ENCODE measurements at regions not wholly inside any gene's neighbourhood (a gene's known extent, or its start where the extent isn't known, plus 50 kb on each side); places are given as distances from the start of the nearest gene placed in this dataset.

- Histone ChIP-seq H3K27ac (ENCODE audit: low read length in 2 of 2) (no peak overlapping the region), H4K20me1 (ENCODE audit: control insufficient read depth, insufficient read depth, low read length, poor library complexity, severe bottlenecking) (no peaks in the 10 kb centered on the region), H3K4me3 (ENCODE audit: control extremely low read depth in 1 of 5, extremely low read depth in 1 of 5, insufficient read depth in 1 of 5, low read depth in 2 of 5, low read length in 4 of 5) (no peak overlapping the region), H3K4me2 (replicated peaks; ENCODE audit: low read depth, low read length, poor library complexity, severe bottlenecking) (no peak overlapping the region), H3K4me1 (ENCODE audit: control insufficient read depth in 2 of 2, insufficient read depth in 2 of 2, low read length in 2 of 2) (no peaks in the 10 kb centered on the region), H3K9ac (ENCODE audit: low read length) (no peak overlapping the region), H3K9me3 (ENCODE audit: control extremely low read depth in 1 of 3, control insufficient read depth in 2 of 3, insufficient read depth in 1 of 3, low read length in 2 of 3) (no peaks in the 10 kb centered on the region), H2AFZ (ENCODE audit: insufficient read depth, low read depth, low read length, poor library complexity, severe bottlenecking) (no peak overlapping the region), H3K27me3 (replicated peaks in 1 of 4; ENCODE audit: control extremely low read depth in 1 of 4, control insufficient read depth in 3 of 4, insufficient read depth in 4 of 4, low read length in 3 of 4) (no peaks in the 10 kb centered on the region), H3K79me2 (ENCODE audit: control insufficient read depth, insufficient read depth, low read length) (no peaks in the 10 kb centered on the region), H3K36me3 (replicated peaks in 1 of 2; ENCODE audit: control extremely low read depth in 1 of 2, control insufficient read depth in 1 of 2, extremely low read depth in 1 of 2, insufficient read depth in 2 of 2, low read length in 1 of 2) (no peaks in the 10 kb centered on the region)
- Mint-ChIP-seq H3K4me3 (no peak overlapping the region), H3K27ac (no peak overlapping the region), H3K27me3 (peaks cover 8% of the 10 kb centered on the region), H3K9me3 (ENCODE audit: insufficient read depth) (peaks cover 6% of the 10 kb centered on the region), H3K4me1 (no peaks in the 10 kb centered on the region)
- ChIA-PET CTCF (interaction anchor here (0.6 kb wide), 1 partner anchor 21 kb away, joined by 3 read pairs; no protein-coding TSS in a partner anchor), POLR2A (no interaction called here)
- intact Hi-C loops (cut with micrococcal nuclease) = no loop called here
- ATAC-seq (ENCODE audit: low read depth) = no peak
- DNase-seq = no peak
- TF ChIP-seq CTCF (IDR thresholded peaks at IDR 0.05) (no peak), EZH2 (IDR thresholded peaks at IDR 0.05; ENCODE audit: borderline replicate concordance, insufficient read depth, low read depth, low read length, poor library complexity, severe bottlenecking) (no peak)
- WGBS (ENCODE audit: insufficient coverage) = 100% methylated on average over 1 of the region's 4 CpGs
Measured at GRCh38 chr4:104899863-104900262, 246.8 kb upstream of the TET2 start.

GRCh38 chr4:104901438-104901837, 245.2 kb upstream of the TET2 start:
- H3K9me3 Mint-ChIP-seq (ENCODE audit: insufficient read depth) = peaks cover 6% of the 10 kb centered on the region
- no peaks in the 10 kb centered on the region for H3K79me2 ChIP-seq (ENCODE audit: control insufficient read depth, insufficient read depth, low read length)
- no peak overlapping the region for H3K27ac ChIP-seq (ENCODE audit: low read length in 2 of 2)
- no peak overlapping the region for H3K4me2 ChIP-seq (replicated peaks; ENCODE audit: low read depth, low read length, poor library complexity, severe bottlenecking)
- no peak overlapping the region for H3K4me3 ChIP-seq (ENCODE audit: control extremely low read depth in 1 of 5, extremely low read depth in 1 of 5, insufficient read depth in 1 of 5, low read depth in 2 of 5, low read length in 4 of 5)
- peaks cover 8% of the 10 kb centered on the region for H3K27me3 Mint-ChIP-seq
- no peaks in the 10 kb centered on the region for H3K27me3 ChIP-seq (replicated peaks in 1 of 4; ENCODE audit: control extremely low read depth in 1 of 4, control insufficient read depth in 3 of 4, insufficient read depth in 4 of 4, low read length in 3 of 4)
- H2AFZ ChIP-seq (ENCODE audit: insufficient read depth, low read depth, low read length, poor library complexity, severe bottlenecking) = no peak overlapping the region
- 83% methylated on average over 1 of the region's 3 CpGs for WGBS (ENCODE audit: insufficient coverage)
- H3K9ac ChIP-seq (ENCODE audit: low read length) = no peak overlapping the region
- no peak for DNase-seq
- ChIA-PET POLR2A (no interaction called here), CTCF (interaction anchor here (1.2 to 1.3 kb wide), 2 partner anchors 16 to 572 kb away, joined by 3 read pairs; partner anchors contain the start of gene PPA2)
- H3K4me3 Mint-ChIP-seq = no peak overlapping the region
- no peaks in the 10 kb centered on the region for H3K9me3 ChIP-seq (ENCODE audit: control extremely low read depth in 1 of 3, control insufficient read depth in 2 of 3, insufficient read depth in 1 of 3, low read length in 2 of 3)
- H3K4me1 ChIP-seq (ENCODE audit: control insufficient read depth in 2 of 2, insufficient read depth in 2 of 2, low read length in 2 of 2) = no peaks in the 10 kb centered on the region
- TF ChIP-seq EZH2 (IDR thresholded peaks at IDR 0.05; ENCODE audit: borderline replicate concordance, insufficient read depth, low read depth, low read length, poor library complexity, severe bottlenecking) (no peak), CTCF (IDR thresholded peaks at IDR 0.05) (no peak)
- no peaks in the 10 kb centered on the region for H3K36me3 ChIP-seq (replicated peaks in 1 of 2; ENCODE audit: control extremely low read depth in 1 of 2, control insufficient read depth in 1 of 2, extremely low read depth in 1 of 2, insufficient read depth in 2 of 2, low read length in 1 of 2)
- intact Hi-C loops (cut with micrococcal nuclease) = no loop called here
- no peaks in the 10 kb centered on the region for H4K20me1 ChIP-seq (ENCODE audit: control insufficient read depth, insufficient read depth, low read length, poor library complexity, severe bottlenecking)
- no peaks in the 10 kb centered on the region for H3K4me1 Mint-ChIP-seq
- no peak for ATAC-seq (ENCODE audit: low read depth)
- no peak overlapping the region for H3K27ac Mint-ChIP-seq
